Liver (tissue), 8 donors: ENCODE measurements at regions not wholly inside any gene's neighbourhood (a gene's known extent, or its start where the extent isn't known, plus 50 kb on each side); places are given as distances from the start of the nearest gene placed in this dataset.

ENCODE experiments used
- DNase-seq: peaks from one replicate; pipeline ENCODE4 v3.0.0-alpha.2; 2017; ENCODE audit warnings: low spot score
- H3K27ac ChIP-seq, 2 donors: one replicate each; pipeline ENCODE4 v1.7.0; 2013; ENCODE audit warnings: inconsistent platforms in 2 of 2, low read length in 2 of 2, control low read depth in 1 of 2, low read depth in 1 of 2, mild to moderate bottlenecking in 1 of 2
- H3K27me3 ChIP-seq, 4 donors: one replicate each; pipeline versions ENCODE4 v1.6.1 to v1.7.0; 2013; ENCODE audit warnings: low read length in 3 of 4, inconsistent platforms in 1 of 4, mild to moderate bottlenecking in 1 of 4, moderate library complexity in 1 of 4; ENCODE audit not compliant: control insufficient read depth in 4 of 4, insufficient read depth in 4 of 4
- H3K36me3 ChIP-seq, 4 donors: one replicate each; pipeline versions ENCODE4 v1.6.1 to v1.7.0; 2013; ENCODE audit warnings: low read length in 3 of 4, mild to moderate bottlenecking in 3 of 4, low read depth in 1 of 4, moderate library complexity in 1 of 4; ENCODE audit not compliant: control insufficient read depth in 4 of 4, insufficient read depth in 3 of 4
- H3K4me1 ChIP-seq, 4 donors: one replicate each; pipeline versions ENCODE4 v1.6.1 to v1.7.0; 2013; ENCODE audit warnings: low read length in 3 of 4, mild to moderate bottlenecking in 3 of 4, moderate library complexity in 1 of 4; ENCODE audit not compliant: control insufficient read depth in 4 of 4, insufficient read depth in 4 of 4
- H3K4me3 ChIP-seq, 3 donors: one replicate each; pipeline versions ENCODE4 v1.6.1 to v1.7.0; 2013; ENCODE audit warnings: low read length in 3 of 3, control low read depth in 1 of 3, low read depth in 1 of 3, mild to moderate bottlenecking in 1 of 3
- H3K9ac ChIP-seq, 2 donors: one replicate each; pipeline ENCODE4 v1.7.0; 2013; ENCODE audit warnings: low read length in 2 of 2, mild to moderate bottlenecking in 2 of 2, moderate library complexity in 2 of 2, control low read depth in 1 of 2, low read depth in 1 of 2
- H3K9me3 ChIP-seq, 4 donors: one replicate each; pipeline versions ENCODE4 v1.6.1 to v1.7.0; 2013; ENCODE audit warnings: low read length in 3 of 4; ENCODE audit not compliant: control insufficient read depth in 4 of 4
- EGR1 ChIP-seq, 2 donors: IDR thresholded peaks; 2 replicates each; pipeline ENCODE4 v1.6.1; 2016 to 2018; ENCODE audit warnings: antibody characterized with exemption in 2 of 2, low read depth in 2 of 2
- FOXA1 ChIP-seq: IDR thresholded peaks from 2 replicates; pipeline ENCODE4 v1.6.1; 2016; ENCODE audit warnings: antibody characterized with exemption
- FOXA2 ChIP-seq: IDR thresholded peaks from 2 replicates; pipeline ENCODE4 v1.6.1; 2016; ENCODE audit warnings: antibody characterized with exemption
- GABPA ChIP-seq, 2 donors: IDR thresholded peaks in 1 of 2; conservative IDR thresholded peaks in 1 of 2; 2 replicates each; pipeline ENCODE4 v1.6.1; 2016; ENCODE audit warnings: antibody characterized with exemption in 2 of 2, mild to moderate bottlenecking in 1 of 2, moderate library complexity in 1 of 2
- HNF4A ChIP-seq, 2 donors: conservative IDR thresholded peaks; 2 replicates each; pipeline ENCODE4 v1.6.1; 2016; ENCODE audit warnings: antibody characterized with exemption in 2 of 2, mild to moderate bottlenecking in 2 of 2
- HNF4G ChIP-seq: IDR thresholded peaks from 2 replicates; pipeline ENCODE4 v1.6.1; 2016; ENCODE audit warnings: antibody characterized with exemption
- JUND ChIP-seq, 2 donors: IDR thresholded peaks; 2 replicates each; pipeline ENCODE4 v1.6.1; 2016; ENCODE audit warnings: antibody characterized with exemption in 2 of 2
- NR2F2 ChIP-seq: IDR thresholded peaks from 2 replicates; pipeline ENCODE4 v1.6.1; 2016; ENCODE audit warnings: antibody characterized with exemption
- RAD21 ChIP-seq, 2 donors: IDR thresholded peaks; 2 replicates each; pipeline ENCODE4 v1.6.1; 2016; ENCODE audit warnings: antibody characterized with exemption in 2 of 2, mild to moderate bottlenecking in 2 of 2
- RXRA ChIP-seq, 2 donors: IDR thresholded peaks; 2 replicates each; pipeline ENCODE4 v1.6.1; 2017 to 2018; ENCODE audit warnings: antibody characterized with exemption in 2 of 2, mild to moderate bottlenecking in 1 of 2
- SP1 ChIP-seq: IDR thresholded peaks from 2 replicates; pipeline ENCODE4 v1.6.1; 2018; ENCODE audit warnings: antibody characterized with exemption, mild to moderate bottlenecking
- TAF1 ChIP-seq: conservative IDR thresholded peaks from 2 replicates; pipeline ENCODE4 v1.6.1; 2016; ENCODE audit warnings: antibody characterized with exemption, mild to moderate bottlenecking
- YY1 ChIP-seq: IDR thresholded peaks from 2 replicates; pipeline ENCODE4 v1.6.1; 2016; ENCODE audit warnings: antibody characterized with exemption, mild to moderate bottlenecking
- WGBS: extraction: QIAGEN DNeasy Blood & Tissue Kit; methylation state at CpG from one replicate; pipeline ENCODE4 v1.1.7; 2013; 5-methylcytosine and 5-hydroxymethylcytosine counted together
- TF ChIP-seq, protein P1 (sequence below): IDR thresholded peaks from 2 replicates; pipeline ENCODE4 v1.6.1; 2016; ENCODE audit warnings: antibody characterized with exemption, mild to moderate bottlenecking
- TF ChIP-seq, protein P2 (sequence below): fragments of 150-350 bp; IDR thresholded peaks from 2 replicates; pipeline ENCODE4 v1.5.1; 2017; ENCODE audit warnings: improper control_type of control experiment, low read depth, low read length; ENCODE audit not compliant: missing input control
- TF ChIP-seq, protein P3 (sequence below): IDR thresholded peaks from 2 replicates; pipeline ENCODE4 v1.6.1; 2016; ENCODE audit warnings: antibody characterized with exemption
- TF ChIP-seq, protein P4 (sequence below): IDR thresholded peaks from 2 replicates; pipeline ENCODE4 v1.6.1; 2016; ENCODE audit warnings: antibody characterized with exemption
- TF ChIP-seq, protein P5 (sequence below): IDR thresholded peaks from 2 replicates; pipeline ENCODE4 v1.6.1; 2016; ENCODE audit warnings: antibody characterized with exemption
- donor health status: healthy.
- donor health status: healthy.
- donor health status: healthy.
- donor health status: healthy.
- donor health status: healthy.

DNA sequence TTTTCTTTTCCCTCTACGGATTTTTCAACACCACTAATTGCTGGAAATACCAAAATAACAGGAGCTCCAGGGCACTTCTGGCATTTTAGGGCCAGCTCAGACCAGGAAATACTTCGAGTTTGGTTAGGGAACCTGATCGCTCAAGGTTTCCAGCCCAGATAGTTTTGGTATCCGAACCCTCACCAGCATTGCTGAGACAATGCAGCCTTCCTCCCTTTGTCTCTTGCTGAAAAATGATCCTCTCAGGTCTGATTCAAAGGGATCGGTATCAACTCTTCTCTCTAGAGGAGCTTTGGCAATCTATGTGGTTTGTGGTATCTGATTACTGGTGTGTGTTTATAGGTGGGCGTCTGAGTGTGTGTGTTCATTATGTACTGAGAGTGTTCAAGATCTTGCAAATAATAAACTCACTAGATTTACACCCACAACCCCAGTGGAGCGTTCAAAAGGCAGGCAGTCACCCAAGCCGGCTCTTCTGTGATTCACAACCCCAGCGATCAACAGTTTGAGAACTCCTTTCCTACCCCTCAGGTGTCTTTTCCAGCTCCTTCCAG, 122.8 kb upstream of the EGFLAM start:
- TF ChIP-seq YY1, result no peak
- TF ChIP-seq HNF4A (conservative IDR thresholded peaks at IDR 0.05), result no peak
- no peak for TF ChIP-seq NR2F2
- no peak for TF ChIP-seq SP1
- TF ChIP-seq RAD21 (IDR thresholded peaks at IDR 0.05), result no peak
- TF ChIP-seq RXRA (IDR thresholded peaks at IDR 0.05), result no peak
- no peak for TF ChIP-seq HNF4G
- TF ChIP-seq, protein P1, sequence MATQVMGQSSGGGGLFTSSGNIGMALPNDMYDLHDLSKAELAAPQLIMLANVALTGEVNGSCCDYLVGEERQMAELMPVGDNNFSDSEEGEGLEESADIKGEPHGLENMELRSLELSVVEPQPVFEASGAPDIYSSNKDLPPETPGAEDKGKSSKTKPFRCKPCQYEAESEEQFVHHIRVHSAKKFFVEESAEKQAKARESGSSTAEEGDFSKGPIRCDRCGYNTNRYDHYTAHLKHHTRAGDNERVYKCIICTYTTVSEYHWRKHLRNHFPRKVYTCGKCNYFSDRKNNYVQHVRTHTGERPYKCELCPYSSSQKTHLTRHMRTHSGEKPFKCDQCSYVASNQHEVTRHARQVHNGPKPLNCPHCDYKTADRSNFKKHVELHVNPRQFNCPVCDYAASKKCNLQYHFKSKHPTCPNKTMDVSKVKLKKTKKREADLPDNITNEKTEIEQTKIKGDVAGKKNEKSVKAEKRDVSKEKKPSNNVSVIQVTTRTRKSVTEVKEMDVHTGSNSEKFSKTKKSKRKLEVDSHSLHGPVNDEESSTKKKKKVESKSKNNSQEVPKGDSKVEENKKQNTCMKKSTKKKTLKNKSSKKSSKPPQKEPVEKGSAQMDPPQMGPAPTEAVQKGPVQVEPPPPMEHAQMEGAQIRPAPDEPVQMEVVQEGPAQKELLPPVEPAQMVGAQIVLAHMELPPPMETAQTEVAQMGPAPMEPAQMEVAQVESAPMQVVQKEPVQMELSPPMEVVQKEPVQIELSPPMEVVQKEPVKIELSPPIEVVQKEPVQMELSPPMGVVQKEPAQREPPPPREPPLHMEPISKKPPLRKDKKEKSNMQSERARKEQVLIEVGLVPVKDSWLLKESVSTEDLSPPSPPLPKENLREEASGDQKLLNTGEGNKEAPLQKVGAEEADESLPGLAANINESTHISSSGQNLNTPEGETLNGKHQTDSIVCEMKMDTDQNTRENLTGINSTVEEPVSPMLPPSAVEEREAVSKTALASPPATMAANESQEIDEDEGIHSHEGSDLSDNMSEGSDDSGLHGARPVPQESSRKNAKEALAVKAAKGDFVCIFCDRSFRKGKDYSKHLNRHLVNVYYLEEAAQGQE, result no peak
- TF ChIP-seq, protein P2, sequence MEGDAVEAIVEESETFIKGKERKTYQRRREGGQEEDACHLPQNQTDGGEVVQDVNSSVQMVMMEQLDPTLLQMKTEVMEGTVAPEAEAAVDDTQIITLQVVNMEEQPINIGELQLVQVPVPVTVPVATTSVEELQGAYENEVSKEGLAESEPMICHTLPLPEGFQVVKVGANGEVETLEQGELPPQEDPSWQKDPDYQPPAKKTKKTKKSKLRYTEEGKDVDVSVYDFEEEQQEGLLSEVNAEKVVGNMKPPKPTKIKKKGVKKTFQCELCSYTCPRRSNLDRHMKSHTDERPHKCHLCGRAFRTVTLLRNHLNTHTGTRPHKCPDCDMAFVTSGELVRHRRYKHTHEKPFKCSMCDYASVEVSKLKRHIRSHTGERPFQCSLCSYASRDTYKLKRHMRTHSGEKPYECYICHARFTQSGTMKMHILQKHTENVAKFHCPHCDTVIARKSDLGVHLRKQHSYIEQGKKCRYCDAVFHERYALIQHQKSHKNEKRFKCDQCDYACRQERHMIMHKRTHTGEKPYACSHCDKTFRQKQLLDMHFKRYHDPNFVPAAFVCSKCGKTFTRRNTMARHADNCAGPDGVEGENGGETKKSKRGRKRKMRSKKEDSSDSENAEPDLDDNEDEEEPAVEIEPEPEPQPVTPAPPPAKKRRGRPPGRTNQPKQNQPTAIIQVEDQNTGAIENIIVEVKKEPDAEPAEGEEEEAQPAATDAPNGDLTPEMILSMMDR, result no peak
- no peak for TF ChIP-seq EGR1 (IDR thresholded peaks at IDR 0.05; ENCODE audit: low read depth in 2 of 2)
- no peak for TF ChIP-seq FOXA1
- TF ChIP-seq GABPA (IDR thresholded peaks at IDR 0.05 in 1 of 2, conservative IDR thresholded peaks at IDR 0.05 in 1 of 2), result no peak
- no peak for TF ChIP-seq JUND (IDR thresholded peaks at IDR 0.05)
- TF ChIP-seq, protein P3, sequence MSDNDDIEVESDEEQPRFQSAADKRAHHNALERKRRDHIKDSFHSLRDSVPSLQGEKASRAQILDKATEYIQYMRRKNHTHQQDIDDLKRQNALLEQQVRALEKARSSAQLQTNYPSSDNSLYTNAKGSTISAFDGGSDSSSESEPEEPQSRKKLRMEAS, result no peak
- no peak for TF ChIP-seq FOXA2
- TF ChIP-seq TAF1, result no peak
- TF ChIP-seq, protein P4, sequence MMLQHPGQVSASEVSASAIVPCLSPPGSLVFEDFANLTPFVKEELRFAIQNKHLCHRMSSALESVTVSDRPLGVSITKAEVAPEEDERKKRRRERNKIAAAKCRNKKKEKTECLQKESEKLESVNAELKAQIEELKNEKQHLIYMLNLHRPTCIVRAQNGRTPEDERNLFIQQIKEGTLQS, result no peak
- TF ChIP-seq, protein P5, sequence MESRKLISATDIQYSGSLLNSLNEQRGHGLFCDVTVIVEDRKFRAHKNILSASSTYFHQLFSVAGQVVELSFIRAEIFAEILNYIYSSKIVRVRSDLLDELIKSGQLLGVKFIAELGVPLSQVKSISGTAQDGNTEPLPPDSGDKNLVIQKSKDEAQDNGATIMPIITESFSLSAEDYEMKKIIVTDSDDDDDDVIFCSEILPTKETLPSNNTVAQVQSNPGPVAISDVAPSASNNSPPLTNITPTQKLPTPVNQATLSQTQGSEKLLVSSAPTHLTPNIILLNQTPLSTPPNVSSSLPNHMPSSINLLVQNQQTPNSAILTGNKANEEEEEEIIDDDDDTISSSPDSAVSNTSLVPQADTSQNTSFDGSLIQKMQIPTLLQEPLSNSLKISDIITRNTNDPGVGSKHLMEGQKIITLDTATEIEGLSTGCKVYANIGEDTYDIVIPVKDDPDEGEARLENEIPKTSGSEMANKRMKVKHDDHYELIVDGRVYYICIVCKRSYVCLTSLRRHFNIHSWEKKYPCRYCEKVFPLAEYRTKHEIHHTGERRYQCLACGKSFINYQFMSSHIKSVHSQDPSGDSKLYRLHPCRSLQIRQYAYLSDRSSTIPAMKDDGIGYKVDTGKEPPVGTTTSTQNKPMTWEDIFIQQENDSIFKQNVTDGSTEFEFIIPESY, result no peak
- DNase-seq, result no peak
- 73% methylated on average over 9 of the region's 9 CpGs for WGBS

More for the DNA sequence above, 122.8 kb upstream of the EGFLAM start:
- Histone ChIP-seq H3K4me3 (no peak overlapping the region), H3K9me3 (no peaks in the 10 kb centered on the region), H3K36me3 (no peaks in the 10 kb centered on the region), H3K9ac (no peak overlapping the region), H3K4me1 (no peaks in the 10 kb centered on the region), H3K27me3 (no peaks in the 10 kb centered on the region), H3K27ac (no peak overlapping the region)
